Psoas muscle (tissue), 7 donors: ENCODE measurements at regions not wholly inside any gene's neighbourhood (a gene's known extent, or its start where the extent isn't known, plus 50 kb on each side); places are given as distances from the start of the nearest gene placed in this dataset.

Source experiments
- ATAC-seq, 4 donors: fragments of 200-7000 bp; cut with Tn5 transposase; one replicate each; pipeline ENCODE4 v1.9.1; 2020; ENCODE audit warnings: moderate library complexity in 3 of 4, mild to moderate bottlenecking in 2 of 4
- DNase-seq, 2 donors: peaks; one replicate each; pipeline ENCODE4 v3.0.0-alpha.2; 2020
- H3K27ac ChIP-seq: fragments of 200-600 bp; one replicate; pipeline ENCODE4 v1.8.0; 2022
- H3K27me3 ChIP-seq, 3 donors: fragments of 200-600 bp in 1 of 3; one replicate each; pipeline versions ENCODE4 v1.6.1 to v1.8.0; 2013 to 2022; ENCODE audit warnings: low read length in 2 of 3, mild to moderate bottlenecking in 2 of 3, moderate library complexity in 1 of 3; ENCODE audit not compliant: insufficient read depth in 3 of 3
- H3K36me3 ChIP-seq, 2 donors: fragments of 200-600 bp in 1 of 2; one replicate each; pipeline versions ENCODE4 v1.6.1 to v1.8.0; 2013 to 2022; ENCODE audit warnings: low read depth in 1 of 2, mild to moderate bottlenecking in 1 of 2, moderate library complexity in 1 of 2; ENCODE audit not compliant: insufficient read depth in 1 of 2
- H3K4me1 ChIP-seq: fragments of 200-600 bp; one replicate; pipeline ENCODE4 v1.8.0; 2022
- H3K4me3 ChIP-seq: fragments of 200-600 bp; one replicate; pipeline ENCODE4 v1.8.0; 2022; ENCODE audit warnings: mild to moderate bottlenecking
- H3K9me3 ChIP-seq: fragments of 200-600 bp; one replicate; pipeline ENCODE4 v1.8.0; 2022
- CTCF ChIP-seq: fragments of 200-600 bp; IDR thresholded peaks from one replicate; pipeline ENCODE4 v1.8.0; 2022; ENCODE audit warnings: antibody characterized with exemption
- WGBS, 3 donors: extraction: QIAGEN DNeasy Blood & Tissue Kit; methylation state at CpG; one replicate each; pipeline versions ENCODE4 v1.1.6 to v1.1.7; 2013; 5-methylcytosine and 5-hydroxymethylcytosine counted together
- intact Hi-C, 2 donors: fragments of 100-400 bp; cut with DNase I; formaldehyde crosslinking; loops; one replicate each; pipeline versions ENCODE4 v1.11.0 to v1.14.2; 2022
- donor health status: healthy with polysubstance abuse.
- donor health status: DM: no; HTN: no; CAD: no; lungs with moderate emphysema.
- donor health status: Bipolar disorder and iron deficiency.
- donor health status: healthy.
- donor health status: DM: yes; HTN: yes; CAD: no.
- donor health status: DM: no; HTN: no; CAD: no.
- donor health status: DM: yes; HTN: yes; CAD: no.

GRCh38 chr4:114539985-114540384 lies 58.6 kb upstream of the UGT8 start:
- no peaks in the 10 kb centered on the region for H3K9me3 ChIP-seq

DNA sequence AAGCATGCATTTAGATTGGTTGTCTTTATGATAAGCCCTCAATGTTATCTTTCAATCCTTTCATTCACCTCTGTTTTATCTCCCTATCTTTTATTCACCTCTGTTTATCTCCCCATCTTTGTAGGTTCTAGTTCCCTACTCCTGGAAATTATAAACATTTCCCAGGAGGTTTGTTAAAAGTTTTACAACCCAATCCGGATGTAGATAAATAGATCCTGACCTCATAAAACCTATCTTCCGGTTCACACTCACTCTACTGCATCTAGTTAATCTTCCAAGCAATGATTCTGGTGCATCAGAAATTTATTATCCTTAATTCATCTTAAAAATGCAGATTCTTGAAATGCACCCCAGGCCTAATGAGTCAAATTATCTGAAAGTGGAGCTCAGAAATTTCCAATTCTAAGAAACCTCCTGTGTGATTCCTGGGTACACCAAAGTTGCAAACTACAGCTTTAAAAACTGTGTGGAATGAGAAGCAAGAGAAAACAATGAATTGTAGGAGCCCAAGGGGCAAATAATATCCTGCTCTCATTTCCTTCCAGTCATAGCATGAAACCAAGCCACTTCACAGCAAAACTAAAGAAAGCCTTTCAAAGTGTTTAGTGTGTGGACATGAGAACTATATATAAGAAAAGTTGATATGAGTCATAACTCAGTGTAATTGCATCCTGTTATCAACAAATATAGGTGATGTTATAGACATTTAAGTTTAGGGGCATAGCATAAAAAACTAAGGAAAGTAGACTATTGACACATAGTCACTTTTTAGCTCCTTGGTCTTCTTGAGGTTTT lies 51.1 kb upstream of the UGT8 start:
- TF ChIP-seq CTCF, result no peak
- no peak for DNase-seq
- H3K4me1 ChIP-seq, result no peaks in the 10 kb centered on the region
- WGBS, 3 donors, result 72 to 81% (median 78%) methylated on average over 2 of the region's 2 CpGs
- intact Hi-C loops, result no loop called here
- H3K9me3 ChIP-seq, result no peaks in the 10 kb centered on the region
- H3K27me3 ChIP-seq, result no peaks in the 10 kb centered on the region
- H3K36me3 ChIP-seq, result no peaks in the 10 kb centered on the region
- ATAC-seq, result no peak
- H3K27ac ChIP-seq, result no peak overlapping the region
- H3K4me3 ChIP-seq, result no peak overlapping the region

More at GRCh38 chr4:114539985-114540384, 58.6 kb upstream of the UGT8 start:
- Histone ChIP-seq H3K4me1 (no peaks in the 10 kb centered on the region), H3K36me3 (no peaks in the 10 kb centered on the region), H3K4me3 (no peak overlapping the region), H3K27ac (no peak overlapping the region), H3K27me3 (no peaks in the 10 kb centered on the region)
- ATAC-seq, result no peak
- intact Hi-C loops, result no loop called here
- DNase-seq, result no peak
- no peak for TF ChIP-seq CTCF
